ENCODE measurements at regions not wholly inside any gene's neighbourhood (a gene's known extent, or its start where the extent isn't known, plus 50 kb on each side); places are given as distances from the start of the nearest gene placed in this dataset.
"Not testable (repeated sequence)": the region's sequence is repeated elsewhere in the genome, so short reads cannot be mapped to it uniquely, and the experiment has no call there.

GRCh38 chr6:121647905-121648304, 212.5 kb downstream of the GJA1 start:
- no peak for DNase-seq

- no peak for DNase-seq
These were observed 214.5 kb downstream of the GJA1 start for GRCh38 chr6:121649951-121650350.

GRCh38 chr6:121651420-121651819, 216.0 kb downstream of the GJA1 start:
- DNase-seq, result no peak

- DNase-seq, result no peak
These were observed 216.8 kb downstream of the GJA1 start for GRCh38 chr6:121652223-121652622.

GRCh38 chr6:121652726-121653623, 217.5 kb downstream of the GJA1 start:
- DNase-seq, result no peak

- no peak for DNase-seq
These were observed 218.2 kb downstream of the GJA1 start for GRCh38 chr6:121653624-121654008.

- DNase-seq, result no peak
These were observed 222.5 kb downstream of the GJA1 start for GRCh38 chr6:121657972-121658371.

- no peak for DNase-seq
These were observed 224.8 kb downstream of the GJA1 start for GRCh38 chr6:121660277-121660676.

GRCh38 chr6:121663292-121663810, 227.9 kb downstream of the GJA1 start:
- DNase-seq, result no peak

- no peak for DNase-seq
These were observed 228.7 kb downstream of the GJA1 start for GRCh38 chr6:121664158-121664557.

GRCh38 chr6:121666814-121667213, 231.4 kb downstream of the GJA1 start:
- no peak for DNase-seq

GRCh38 chr6:121668259-121668658, 232.8 kb downstream of the GJA1 start:
- no peak for DNase-seq

GRCh38 chr6:121670511-121670910, 235.1 kb downstream of the GJA1 start:
- no peak for DNase-seq

GRCh38 chr6:121677571-121677970, 242.1 kb downstream of the GJA1 start:
- no peak for DNase-seq

- no peak for DNase-seq
These were observed 242.8 kb downstream of the GJA1 start for GRCh38 chr6:121678245-121678644.

GRCh38 chr6:121680058-121680457, 244.6 kb downstream of the GJA1 start:
- DNase-seq, result no peak

- DNase-seq, result no peak
These were observed 247.2 kb downstream of the GJA1 start for GRCh38 chr6:121682666-121683065.

- not testable (repeated sequence) for DNase-seq
These were observed 250.4 kb downstream of the GJA1 start for GRCh38 chr6:121685806-121686205.

- no peak for DNase-seq
These were observed 251.2 kb downstream of the GJA1 start for GRCh38 chr6:121686611-121687023.

GRCh38 chr6:121688974-121689373, 253.5 kb downstream of the GJA1 start:
- no peak for DNase-seq

GRCh38 chr6:121691126-121691551, 255.7 kb downstream of the GJA1 start:
- no peak for DNase-seq

- DNase-seq, result no peak
These were observed 258.9 kb downstream of the GJA1 start for GRCh38 chr6:121694389-121694788.

GRCh38 chr6:121694801-121695251, 259.4 kb downstream of the GJA1 start:
- no peak for DNase-seq

GRCh38 chr6:121695329-121695728, 259.9 kb downstream of the GJA1 start:
- no peak for DNase-seq

GRCh38 chr6:121697921-121698320, 262.5 kb downstream of the GJA1 start:
- no peak for DNase-seq
